ENCODE measurements at regions not wholly inside any gene's neighbourhood (a gene's known extent, or its start where the extent isn't known, plus 50 kb on each side); places are given as distances from the start of the nearest gene placed in this dataset.
A peak's percentile ranks its signal among the peaks of the same experiment; 100 is the strongest.

- no peak for FAIRE-seq
Observed at GRCh38 chr18:67218556-67218955, 298.0 kb downstream of the DSEL start.

GRCh38 chr18:67217551-67218166, 298.9 kb downstream of the DSEL start:
- FAIRE-seq = peak; percentile 97

GRCh38 chr18:67216846-67217245, 299.7 kb downstream of the DSEL start:
- no peak for FAIRE-seq

GRCh38 chr18:67215686-67216085, 300.8 kb downstream of the DSEL start:
- FAIRE-seq = no peak

GRCh38 chr18:67211646-67212045, 304.9 kb downstream of the DSEL start:
- no peak for FAIRE-seq

GRCh38 chr18:67200665-67201064, 315.9 kb downstream of the DSEL start:
- FAIRE-seq = no peak

- peak; percentile 98 for FAIRE-seq
Observed at GRCh38 chr18:67199993-67200617, 316.4 kb downstream of the DSEL start.

GRCh38 chr18:67194886-67195285, 321.6 kb downstream of the DSEL start:
- no peak for FAIRE-seq

GRCh38 chr18:67192535-67192934, 324.0 kb downstream of the DSEL start:
- no peak for FAIRE-seq

GRCh38 chr18:67183398-67183797, 333.1 kb downstream of the DSEL start:
- FAIRE-seq = no peak

GRCh38 chr18:67179726-67180125, 336.8 kb downstream of the DSEL start:
- no peak for FAIRE-seq

GRCh38 chr18:67159662-67160061, 356.9 kb downstream of the DSEL start:
- no peak for FAIRE-seq

GRCh38 chr18:67154979-67155378, 361.5 kb downstream of the DSEL start:
- FAIRE-seq = no peak

- no peak for FAIRE-seq
Observed at GRCh38 chr18:67151366-67151765, 365.2 kb downstream of the DSEL start.

- FAIRE-seq = no peak
Observed at GRCh38 chr18:67145586-67146292, 370.8 kb downstream of the DSEL start.

GRCh38 chr18:67144329-67144728, 372.2 kb downstream of the DSEL start:
- no peak for FAIRE-seq

- FAIRE-seq = no peak
Observed at GRCh38 chr18:67143028-67143427, 373.5 kb downstream of the DSEL start.

GRCh38 chr18:67142604-67143003, 373.9 kb downstream of the DSEL start:
- FAIRE-seq = no peak

- FAIRE-seq = no peak
Observed at GRCh38 chr18:67140495-67140894, 376.0 kb downstream of the DSEL start.

- no peak for FAIRE-seq
Observed at GRCh38 chr18:67139899-67140298, 376.6 kb downstream of the DSEL start.

GRCh38 chr18:67135981-67136380, 380.5 kb downstream of the DSEL start:
- no peak for FAIRE-seq

GRCh38 chr18:67134911-67135310, 381.6 kb downstream of the DSEL start:
- FAIRE-seq = no peak

GRCh38 chr18:67133669-67134068, 382.9 kb downstream of the DSEL start:
- no peak for FAIRE-seq

GRCh38 chr18:67132919-67133318, 383.6 kb downstream of the DSEL start:
- FAIRE-seq = no peak

All from A204.1 (cell line).